ACC112 (cell line): ENCODE measurements at regions not wholly inside any gene's neighbourhood (a gene's known extent, or its start where the extent isn't known, plus 50 kb on each side); places are given as distances from the start of the nearest gene placed in this dataset.
A peak's percentile ranks its signal among the peaks of the same experiment; 100 is the strongest.
"Not testable (repeated sequence)": the region's sequence is repeated elsewhere in the genome, so short reads cannot be mapped to it uniquely, and the experiment has no call there.

Experiments
- H2AFZ ChIP-seq: fragments of 200-600 bp; sonication (generic); one replicate; pipeline ENCODE4 v1.6.0; 2017; ENCODE audit warnings: antibody characterized with exemption, low read length; ENCODE audit not compliant: unreplicated experiment
- H3K27ac ChIP-seq: fragments of 200-600 bp; sonication (generic); 2 replicates; pipeline ENCODE4 v1.5.1; 2014; ENCODE audit warnings: low read depth, mild to moderate bottlenecking, antibody characterized with exemption, low read length, moderate library complexity
- H3K27me3 ChIP-seq: fragments of 200-600 bp; sonication (generic); 2 replicates; pipeline ENCODE4 v1.6.1; 2014; ENCODE audit warnings: mild to moderate bottlenecking, antibody characterized with exemption, low read length, moderate library complexity, mixed read lengths; ENCODE audit not compliant: insufficient read depth
- H3K36me3 ChIP-seq: fragments of 200-600 bp; sonication (generic); 2 replicates; pipeline ENCODE4 v1.6.1; 2016; ENCODE audit warnings: mild to moderate bottlenecking, antibody characterized with exemption, low read length, moderate library complexity, mixed read lengths; ENCODE audit not compliant: insufficient read depth
- H3K4me1 ChIP-seq: fragments of 200-600 bp; sonication (generic); one replicate; pipeline ENCODE4 v1.6.1; 2016; ENCODE audit warnings: low read length, mixed read lengths; ENCODE audit not compliant: insufficient read depth, unreplicated experiment, control insufficient read depth
- H3K4me3 ChIP-seq: fragments of 200-600 bp; sonication (generic); 2 replicates; pipeline ENCODE4 v1.5.1; 2014; ENCODE audit warnings: mild to moderate bottlenecking, low read depth, low read length
- H3K79me2 ChIP-seq: fragments of 200-600 bp; sonication (generic); one replicate; pipeline ENCODE4 v1.6.0; 2016; ENCODE audit warnings: low read length; ENCODE audit not compliant: control insufficient read depth, unreplicated experiment, insufficient read depth

- no peak overlapping the region for H2AFZ ChIP-seq
- H3K27me3 ChIP-seq: no peaks in the 10 kb centered on the region
- no peak overlapping the region for H3K27ac ChIP-seq
- H3K4me1 ChIP-seq: no peaks in the 10 kb centered on the region
- no peak overlapping the region for H3K4me3 ChIP-seq
- no peaks in the 10 kb centered on the region for H3K79me2 ChIP-seq
- H3K36me3 ChIP-seq: no peaks in the 10 kb centered on the region
These were observed 1293.1 kb upstream of the EYS start for GRCh38 chr6:67000121-67000520.

- not testable (repeated sequence) for H3K79me2 ChIP-seq, H3K4me1 ChIP-seq, H3K36me3 ChIP-seq, H3K27ac ChIP-seq, H2AFZ ChIP-seq, H3K27me3 ChIP-seq, H3K4me3 ChIP-seq
These were observed 1290.6 kb upstream of the EYS start for GRCh38 chr6:66997579-66997978.

GRCh38 chr6:66995669-66996068, 1288.6 kb upstream of the EYS start:
- Histone ChIP-seq H3K27ac (no peak overlapping the region), H3K79me2 (no peaks in the 10 kb centered on the region), H3K27me3 (no peaks in the 10 kb centered on the region)

GRCh38 chr6:66993708-66994107, 1286.7 kb upstream of the EYS start:
- H3K27ac ChIP-seq, H3K27me3 ChIP-seq, H3K79me2 ChIP-seq, H3K4me1 ChIP-seq, H3K36me3 ChIP-seq: not testable (repeated sequence)
- peak overlapping the region; percentile 92 for H2AFZ ChIP-seq
- H3K4me3 ChIP-seq: peak overlapping the region; percentile 53; the same call in 1 of the 2 replicates

More at GRCh38 chr6:66995669-66996068, 1288.6 kb upstream of the EYS start:
- Histone ChIP-seq H2AFZ (no peak overlapping the region), H3K4me1 (no peaks in the 10 kb centered on the region), H3K36me3 (no peaks in the 10 kb centered on the region), H3K4me3 (no peak overlapping the region)

- Histone ChIP-seq H3K4me1 (no peaks in the 10 kb centered on the region), H3K4me3 (peak overlapping the region; percentile 53), H3K27me3 (no peaks in the 10 kb centered on the region), H3K27ac (no peak overlapping the region), H3K79me2 (no peaks in the 10 kb centered on the region), H3K36me3 (no peaks in the 10 kb centered on the region), H2AFZ (peak overlapping the region; percentile 92)
These were observed 1286.2 kb upstream of the EYS start for GRCh38 chr6:66993272-66993671.

GRCh38 chr6:66992660-66993059, 1285.6 kb upstream of the EYS start:
- Histone ChIP-seq H3K4me1 (no peaks in the 10 kb centered on the region), H3K4me3 (peak overlapping the region; percentile 53), H2AFZ (no peak overlapping the region), H3K36me3 (no peaks in the 10 kb centered on the region), H3K27me3 (no peaks in the 10 kb centered on the region), H3K79me2 (no peaks in the 10 kb centered on the region), H3K27ac (no peak overlapping the region)

GRCh38 chr6:66986940-66987339, 1279.9 kb upstream of the EYS start:
- no peaks in the 10 kb centered on the region for H3K4me1 ChIP-seq
- no peaks in the 10 kb centered on the region for H3K36me3 ChIP-seq
- no peak overlapping the region for H2AFZ ChIP-seq
- no peak overlapping the region for H3K27ac ChIP-seq
- H3K79me2 ChIP-seq: no peaks in the 10 kb centered on the region
- H3K4me3 ChIP-seq: no peak overlapping the region
- no peaks in the 10 kb centered on the region for H3K27me3 ChIP-seq

- Histone ChIP-seq H3K27ac (no peak overlapping the region), H2AFZ (no peak overlapping the region), H3K27me3 (no peaks in the 10 kb centered on the region), H3K4me1 (no peaks in the 10 kb centered on the region), H3K4me3 (no peak overlapping the region), H3K36me3 (no peaks in the 10 kb centered on the region), H3K79me2 (no peaks in the 10 kb centered on the region)
These were observed 1278.8 kb upstream of the EYS start for GRCh38 chr6:66985816-66986215.

GRCh38 chr6:66970373-66970772, 1263.3 kb upstream of the EYS start:
- no peak overlapping the region for H3K27ac ChIP-seq
- no peak overlapping the region for H3K4me3 ChIP-seq
- no peak overlapping the region for H2AFZ ChIP-seq
- no peaks in the 10 kb centered on the region for H3K4me1 ChIP-seq
- no peaks in the 10 kb centered on the region for H3K79me2 ChIP-seq
- H3K27me3 ChIP-seq: no peaks in the 10 kb centered on the region
- no peaks in the 10 kb centered on the region for H3K36me3 ChIP-seq

GRCh38 chr6:66965227-66965626, 1258.2 kb upstream of the EYS start:
- H3K27ac ChIP-seq: no peak overlapping the region
- no peaks in the 10 kb centered on the region for H3K79me2 ChIP-seq
- H3K36me3 ChIP-seq: no peaks in the 10 kb centered on the region
- H2AFZ ChIP-seq: no peak overlapping the region
- no peak overlapping the region for H3K4me3 ChIP-seq
- H3K4me1 ChIP-seq: no peaks in the 10 kb centered on the region
- H3K27me3 ChIP-seq: no peaks in the 10 kb centered on the region

- no peaks in the 10 kb centered on the region for H3K36me3 ChIP-seq
- H2AFZ ChIP-seq: no peak overlapping the region
- H3K27me3 ChIP-seq: no peaks in the 10 kb centered on the region
- no peaks in the 10 kb centered on the region for H3K79me2 ChIP-seq
- H3K4me1 ChIP-seq: no peaks in the 10 kb centered on the region
- H3K27ac ChIP-seq: no peak overlapping the region
- H3K4me3 ChIP-seq: no peak overlapping the region
These were observed 1257.2 kb upstream of the EYS start for GRCh38 chr6:66964216-66964615.
